ENCODE measurements at regions not wholly inside any gene's neighbourhood (a gene's known extent, or its start where the extent isn't known, plus 50 kb on each side); places are given as distances from the start of the nearest gene placed in this dataset.

DNA sequence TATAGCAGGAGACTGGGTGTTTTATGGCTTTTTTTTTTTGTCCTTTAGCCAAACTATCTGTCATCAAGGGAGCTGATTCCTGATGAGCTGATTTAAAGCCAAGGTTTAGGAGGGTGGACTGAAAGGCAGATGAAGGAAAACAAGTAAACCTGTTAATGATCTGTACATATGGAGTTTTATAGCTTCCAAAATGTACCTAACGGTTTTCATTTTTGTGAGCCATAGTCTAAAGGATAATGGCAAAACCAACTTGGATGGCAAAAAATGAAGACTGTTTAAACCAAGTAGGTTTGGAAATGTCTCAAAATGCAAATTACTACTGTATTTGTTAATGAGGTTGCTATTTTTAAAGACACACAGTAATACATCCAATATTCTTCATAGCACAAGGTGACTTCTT lies 281.5 kb downstream of the YTHDC2 start:
- no peak for DNase-seq (ENCODE audit: low read depth)
- TF ChIP-seq, protein P1, sequence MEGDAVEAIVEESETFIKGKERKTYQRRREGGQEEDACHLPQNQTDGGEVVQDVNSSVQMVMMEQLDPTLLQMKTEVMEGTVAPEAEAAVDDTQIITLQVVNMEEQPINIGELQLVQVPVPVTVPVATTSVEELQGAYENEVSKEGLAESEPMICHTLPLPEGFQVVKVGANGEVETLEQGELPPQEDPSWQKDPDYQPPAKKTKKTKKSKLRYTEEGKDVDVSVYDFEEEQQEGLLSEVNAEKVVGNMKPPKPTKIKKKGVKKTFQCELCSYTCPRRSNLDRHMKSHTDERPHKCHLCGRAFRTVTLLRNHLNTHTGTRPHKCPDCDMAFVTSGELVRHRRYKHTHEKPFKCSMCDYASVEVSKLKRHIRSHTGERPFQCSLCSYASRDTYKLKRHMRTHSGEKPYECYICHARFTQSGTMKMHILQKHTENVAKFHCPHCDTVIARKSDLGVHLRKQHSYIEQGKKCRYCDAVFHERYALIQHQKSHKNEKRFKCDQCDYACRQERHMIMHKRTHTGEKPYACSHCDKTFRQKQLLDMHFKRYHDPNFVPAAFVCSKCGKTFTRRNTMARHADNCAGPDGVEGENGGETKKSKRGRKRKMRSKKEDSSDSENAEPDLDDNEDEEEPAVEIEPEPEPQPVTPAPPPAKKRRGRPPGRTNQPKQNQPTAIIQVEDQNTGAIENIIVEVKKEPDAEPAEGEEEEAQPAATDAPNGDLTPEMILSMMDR (IDR thresholded peaks at IDR 0.05; ENCODE audit: control insufficient read depth, insufficient read depth, low read depth, low read length, missing control alignments): no peak
- H3K4me3 ChIP-seq (ENCODE audit: control insufficient read depth, low read depth, low read length): no peak overlapping the region

DNA sequence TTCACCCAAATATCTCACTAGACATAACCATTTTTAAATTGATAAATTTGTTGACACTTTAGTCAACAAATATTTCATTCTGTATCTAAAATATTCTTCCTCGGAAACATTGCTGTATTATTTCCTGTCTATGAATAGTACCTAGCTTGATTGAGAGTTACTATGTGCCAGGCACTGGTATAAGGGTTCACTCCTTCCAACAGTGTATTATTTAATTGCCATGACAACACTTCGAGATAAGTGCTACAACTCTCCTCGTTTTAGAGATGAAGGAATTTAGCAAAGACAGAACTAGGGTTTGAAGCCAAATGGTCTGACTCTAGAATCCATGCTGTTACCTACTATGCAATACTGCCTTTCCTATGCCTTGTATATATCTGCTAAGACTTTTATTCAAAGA lies 287.2 kb downstream of the YTHDC2 start:
- no peak overlapping the region for H3K4me3 ChIP-seq (ENCODE audit: control insufficient read depth, low read depth, low read length)
- no peak for DNase-seq (ENCODE audit: low read depth)
- TF ChIP-seq, protein P1 (IDR thresholded peaks at IDR 0.05; ENCODE audit: control insufficient read depth, insufficient read depth, low read depth, low read length, missing control alignments): no peak

DNA sequence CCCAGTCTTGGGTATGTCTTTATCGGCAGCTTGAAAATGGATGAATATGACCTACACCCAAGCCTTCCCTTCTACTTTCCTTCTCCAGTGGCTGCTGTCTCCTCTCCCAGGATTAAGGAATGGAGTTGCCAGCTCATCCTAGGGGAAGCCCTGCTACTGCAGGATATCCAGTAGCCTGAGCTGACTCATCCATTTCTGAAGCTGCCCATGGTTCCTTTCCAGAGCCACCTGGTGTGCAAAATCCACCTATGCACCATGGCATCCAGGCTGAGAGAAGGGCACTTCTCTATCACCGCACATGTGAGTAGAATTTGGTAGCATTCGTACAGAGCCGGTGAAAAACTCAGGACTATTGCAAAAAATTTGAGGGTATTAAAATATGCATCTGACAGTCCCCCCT lies 290.8 kb downstream of the YTHDC2 start:
- TF ChIP-seq, protein P1 (IDR thresholded peaks at IDR 0.05; ENCODE audit: control insufficient read depth, insufficient read depth, low read depth, low read length, missing control alignments): no peak
- DNase-seq (ENCODE audit: low read depth): no peak
- H3K4me3 ChIP-seq (ENCODE audit: control insufficient read depth, low read depth, low read length): no peak overlapping the region

DNA sequence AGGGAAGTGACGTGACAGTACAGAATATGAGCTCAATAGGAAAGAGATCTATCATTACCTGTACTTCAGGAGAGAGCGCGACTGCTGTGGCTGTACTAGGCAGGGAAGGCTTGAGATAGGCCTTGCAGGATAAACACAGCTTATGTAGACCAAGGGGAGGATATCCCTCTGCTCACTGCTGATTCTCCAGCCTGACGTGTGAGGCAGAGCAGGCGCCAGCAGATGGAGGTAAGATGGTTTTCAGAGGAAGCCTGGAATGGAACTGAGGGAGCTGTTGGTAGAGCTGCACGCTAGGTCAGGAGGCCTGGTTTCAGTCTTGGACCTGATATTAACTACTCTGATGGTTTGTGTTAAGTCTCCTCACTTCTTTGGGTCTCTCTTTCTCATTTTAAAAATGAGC lies 291.4 kb downstream of the YTHDC2 start:
- TF ChIP-seq, protein P1 (IDR thresholded peaks at IDR 0.05; ENCODE audit: control insufficient read depth, insufficient read depth, low read depth, low read length, missing control alignments): no peak
- H3K4me3 ChIP-seq (ENCODE audit: control insufficient read depth, low read depth, low read length): no peak overlapping the region
- no peak for DNase-seq (ENCODE audit: low read depth)

DNA sequence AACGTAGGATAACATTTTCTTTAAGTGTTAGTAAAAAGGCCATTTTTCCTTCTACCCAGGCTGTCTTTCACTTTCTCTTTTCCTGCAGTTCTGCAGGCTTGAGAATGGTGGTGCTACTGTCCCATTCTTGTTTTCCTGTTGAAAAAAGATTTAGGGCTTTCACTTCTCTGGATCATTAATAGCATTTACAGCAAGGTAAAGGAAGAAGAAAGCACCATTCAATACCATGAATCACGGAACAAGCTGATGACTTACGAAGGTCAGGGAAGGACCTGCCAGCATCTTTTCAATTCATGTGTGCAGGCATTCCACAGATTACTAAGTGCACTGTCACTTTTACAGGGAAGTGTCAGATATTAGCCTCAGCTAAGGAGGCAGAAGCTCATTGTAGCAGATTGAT lies 292.8 kb downstream of the YTHDC2 start:
- no peak for DNase-seq (ENCODE audit: low read depth)
- TF ChIP-seq, protein P1 (IDR thresholded peaks at IDR 0.05; ENCODE audit: control insufficient read depth, insufficient read depth, low read depth, low read length, missing control alignments): peak; percentile 39
- H3K4me3 ChIP-seq (ENCODE audit: control insufficient read depth, low read depth, low read length): no peak overlapping the region

DNA sequence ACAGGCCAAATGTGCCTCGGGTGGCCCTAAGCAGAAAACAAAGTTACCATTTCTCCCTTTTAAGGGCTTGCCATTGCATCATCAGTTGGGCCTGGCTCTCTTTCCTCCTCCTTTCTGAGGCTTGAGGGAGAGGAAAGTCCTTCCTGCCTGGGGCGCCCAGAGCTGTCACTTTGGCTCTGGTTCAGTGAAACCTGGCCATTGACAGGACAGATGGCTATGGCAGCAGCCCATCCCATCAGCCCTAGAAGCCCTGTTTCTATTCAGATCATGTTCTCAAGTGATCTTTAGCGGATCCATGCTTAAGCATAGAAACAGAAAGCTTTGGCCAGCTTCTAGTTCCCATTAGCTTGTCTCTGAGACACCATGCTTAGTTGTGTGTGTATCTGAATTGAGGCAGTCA lies 293.4 kb downstream of the YTHDC2 start:
- TF ChIP-seq, protein P1 (IDR thresholded peaks at IDR 0.05; ENCODE audit: control insufficient read depth, insufficient read depth, low read depth, low read length, missing control alignments): no peak
- no peak overlapping the region for H3K4me3 ChIP-seq (ENCODE audit: control insufficient read depth, low read depth, low read length)
- DNase-seq (ENCODE audit: low read depth): no peak

DNA sequence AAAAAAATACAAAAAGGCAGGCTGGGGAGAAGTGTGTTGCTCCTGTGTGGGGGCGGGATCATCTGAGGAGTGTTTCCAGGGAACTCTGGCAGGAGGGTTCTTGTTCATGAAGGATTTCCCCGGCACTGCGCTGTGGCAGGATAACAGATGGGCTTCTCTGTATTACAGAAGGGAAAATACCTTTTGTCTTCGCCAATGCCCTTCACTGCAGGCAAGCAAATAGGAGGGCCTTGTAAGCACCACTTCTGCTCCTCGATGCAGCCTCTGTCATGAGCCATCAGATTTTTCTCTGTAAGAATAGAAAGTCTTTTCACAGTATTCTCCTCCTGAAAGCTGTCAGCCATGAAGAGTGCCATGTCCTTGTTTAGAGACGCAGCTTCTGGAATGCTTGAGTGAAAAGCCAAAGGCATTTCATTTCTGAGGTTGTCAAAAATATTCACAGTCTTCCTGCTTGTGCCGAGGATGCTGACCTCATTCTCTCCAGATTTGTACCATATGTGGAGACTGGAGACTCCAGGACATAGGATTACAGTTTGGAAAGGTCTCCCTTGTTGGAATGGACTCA lies 294.0 kb downstream of the YTHDC2 start:
- no peak overlapping the region for H3K4me3 ChIP-seq (ENCODE audit: control insufficient read depth, low read depth, low read length)
- DNase-seq (ENCODE audit: low read depth): peak; percentile 8
- TF ChIP-seq, protein P1 (IDR thresholded peaks at IDR 0.05; ENCODE audit: control insufficient read depth, insufficient read depth, low read depth, low read length, missing control alignments): no peak

All from AG09309 (cell line).